A172 (cell line): ENCODE measurements at regions not wholly inside any gene's neighbourhood (a gene's known extent, or its start where the extent isn't known, plus 50 kb on each side); places are given as distances from the start of the nearest gene placed in this dataset.

Experiments used
- DNase-seq: peaks from one replicate; pipeline ENCODE4 v3.0.0-alpha.2; 2015; ENCODE audit warnings: low spot score

- no peak for DNase-seq
These were observed 116.2 kb downstream of the FOXD2 start for GRCh38 chr1:47554082-47554481.

GRCh38 chr1:47554901-47555300 lies 117.1 kb downstream of the FOXD2 start:
- DNase-seq: peak; percentile 19

- DNase-seq: no peak
These were observed 117.5 kb downstream of the FOXD2 start for GRCh38 chr1:47555306-47555705.

- DNase-seq: no peak
These were observed 118.2 kb downstream of the FOXD2 start for GRCh38 chr1:47555841-47556560.

GRCh38 chr1:47557066-47557465 lies 119.2 kb downstream of the FOXD2 start:
- DNase-seq: no peak

- no peak for DNase-seq
These were observed 121.1 kb downstream of the FOXD2 start for GRCh38 chr1:47558601-47559593.

GRCh38 chr1:47559944-47560695 lies 122.3 kb downstream of the FOXD2 start:
- DNase-seq: no peak

GRCh38 chr1:47561523-47562007 lies 123.7 kb downstream of the FOXD2 start:
- peak; percentile 30 for DNase-seq

GRCh38 chr1:47562147-47562546 lies 124.3 kb downstream of the FOXD2 start:
- DNase-seq: no peak

- DNase-seq: no peak
These were observed 125.0 kb downstream of the FOXD2 start for GRCh38 chr1:47562799-47563198.

- no peak for DNase-seq
These were observed 125.4 kb downstream of the FOXD2 start for GRCh38 chr1:47563201-47563600.

- no peak for DNase-seq
These were observed 126.7 kb downstream of the FOXD2 start for GRCh38 chr1:47564570-47564969.

GRCh38 chr1:47565092-47565491 lies 127.2 kb downstream of the FOXD2 start:
- DNase-seq: no peak

GRCh38 chr1:47565676-47566075 lies 127.8 kb downstream of the FOXD2 start:
- no peak for DNase-seq

GRCh38 chr1:47568763-47569162 lies 130.9 kb downstream of the FOXD2 start:
- no peak for DNase-seq

- no peak for DNase-seq
These were observed 131.4 kb downstream of the FOXD2 start for GRCh38 chr1:47569261-47569660.

GRCh38 chr1:47569681-47570470 lies 132.0 kb downstream of the FOXD2 start:
- peak; percentile 91 for DNase-seq

GRCh38 chr1:47571161-47571560 lies 133.3 kb downstream of the FOXD2 start:
- no peak for DNase-seq

- DNase-seq: no peak
These were observed 134.1 kb downstream of the FOXD2 start for GRCh38 chr1:47571952-47572351.

- no peak for DNase-seq
These were observed 135.0 kb downstream of the FOXD2 start for GRCh38 chr1:47572731-47573430.
